ENCODE measurements at regions not wholly inside any gene's neighbourhood (a gene's known extent, or its start where the extent isn't known, plus 50 kb on each side); places are given as distances from the start of the nearest gene placed in this dataset.

- no peaks in the 10 kb centered on the region for H3K36me3 ChIP-seq (ENCODE audit: insufficient read depth, low read length)
These were observed 203.3 kb downstream of the EN1 start for GRCh38 chr2:118644190-118644589.

GRCh38 chr2:118643294-118643693 lies 204.2 kb downstream of the EN1 start:
- POLR2A ChIA-PET: no interaction called here
- Mint-ChIP-seq H3K4me3 (no peak overlapping the region), H3K36me3 (no peaks in the 10 kb centered on the region), H3K27ac (no peak overlapping the region), H3K9me3 (peaks cover 0 to 2% (median 0%) of the 10 kb centered on the region in 5 donors), H3K4me1 (no peaks in the 10 kb centered on the region), H3K27me3 (peaks cover 0 to 2% of the 10 kb centered on the region in 2 donors)
- Histone ChIP-seq H3K27ac (ENCODE audit: low read depth, low read length) (no peak overlapping the region), H3K4me3 (ENCODE audit: low read length) (no peak overlapping the region), H3K9me3 (ENCODE audit: low read length) (no peaks in the 10 kb centered on the region), H3K36me3 (ENCODE audit: insufficient read depth, low read length) (no peaks in the 10 kb centered on the region), H3K27me3 (ENCODE audit: insufficient read depth, low read length, poor library complexity, severe bottlenecking) (no peaks in the 10 kb centered on the region), H3K4me1 (ENCODE audit: insufficient read depth, low read length) (no peaks in the 10 kb centered on the region)
- CTCF ChIA-PET: no interaction called here
- DNase-seq: no peak

More at GRCh38 chr2:118644190-118644589, 203.3 kb downstream of the EN1 start:
- H3K27ac ChIP-seq (ENCODE audit: low read depth, low read length): no peak overlapping the region
- H3K27ac Mint-ChIP-seq: no peak overlapping the region
- DNase-seq: no peak
- no peaks in the 10 kb centered on the region for H3K27me3 ChIP-seq (ENCODE audit: insufficient read depth, low read length, poor library complexity, severe bottlenecking)
- H3K4me3 Mint-ChIP-seq: no peak overlapping the region
- no peaks in the 10 kb centered on the region for H3K9me3 ChIP-seq (ENCODE audit: low read length)
- H3K36me3 Mint-ChIP-seq: no peaks in the 10 kb centered on the region
- H3K4me1 ChIP-seq (ENCODE audit: insufficient read depth, low read length): no peaks in the 10 kb centered on the region
- peaks cover 0 to 3% (median 0%) of the 10 kb centered on the region in 5 donors for H3K9me3 Mint-ChIP-seq
- POLR2A ChIA-PET: no interaction called here
- H3K4me3 ChIP-seq (ENCODE audit: low read length): no peak overlapping the region
- no peaks in the 10 kb centered on the region for H3K4me1 Mint-ChIP-seq
- H3K27me3 Mint-ChIP-seq: peaks cover 0 to 2% of the 10 kb centered on the region in 2 donors
- CTCF ChIA-PET: no interaction called here

- ChIA-PET POLR2A (no interaction called here), CTCF (no interaction called here)
- Mint-ChIP-seq H3K4me3 (no peak overlapping the region), H3K9me3 (peaks cover 0 to 3% (median under 1%) of the 10 kb centered on the region in 5 donors), H3K36me3 (no peaks in the 10 kb centered on the region), H3K27me3 (peaks cover 0 to 2% of the 10 kb centered on the region in 2 donors), H3K27ac (no peak overlapping the region), H3K4me1 (no peaks in the 10 kb centered on the region)
- H3K27me3 ChIP-seq (ENCODE audit: insufficient read depth, low read length, poor library complexity, severe bottlenecking): no peaks in the 10 kb centered on the region
- no peaks in the 10 kb centered on the region for H3K9me3 ChIP-seq (ENCODE audit: low read length)
- H3K4me3 ChIP-seq (ENCODE audit: low read length): no peak overlapping the region
- DNase-seq: no peak
- H3K4me1 ChIP-seq (ENCODE audit: insufficient read depth, low read length): no peaks in the 10 kb centered on the region
- H3K27ac ChIP-seq (ENCODE audit: low read depth, low read length): no peak overlapping the region
- H3K36me3 ChIP-seq (ENCODE audit: insufficient read depth, low read length): no peaks in the 10 kb centered on the region
These were observed 204.9 kb downstream of the EN1 start for GRCh38 chr2:118642501-118642900.

GRCh38 chr2:118641711-118642110 lies 205.7 kb downstream of the EN1 start:
- H3K27me3 ChIP-seq (ENCODE audit: insufficient read depth, low read length, poor library complexity, severe bottlenecking): no peaks in the 10 kb centered on the region
- H3K9me3 Mint-ChIP-seq: peaks cover 0 to 3% (median 2%) of the 10 kb centered on the region in 5 donors
- no peaks in the 10 kb centered on the region for H3K36me3 ChIP-seq (ENCODE audit: insufficient read depth, low read length)
- no peaks in the 10 kb centered on the region for H3K9me3 ChIP-seq (ENCODE audit: low read length)
- H3K27me3 Mint-ChIP-seq: no peaks in the 10 kb centered on the region
- no peaks in the 10 kb centered on the region for H3K36me3 Mint-ChIP-seq
- POLR2A ChIA-PET: no interaction called here
- H3K4me1 Mint-ChIP-seq: no peaks in the 10 kb centered on the region
- H3K4me3 Mint-ChIP-seq: no peak overlapping the region
- H3K4me3 ChIP-seq (ENCODE audit: low read length): no peak overlapping the region
- DNase-seq: no peak
- H3K4me1 ChIP-seq (ENCODE audit: insufficient read depth, low read length): no peaks in the 10 kb centered on the region
- CTCF ChIA-PET: no interaction called here
- no peak overlapping the region for H3K27ac Mint-ChIP-seq
- H3K27ac ChIP-seq (ENCODE audit: low read depth, low read length): no peak overlapping the region

GRCh38 chr2:118639371-118639770 lies 208.1 kb downstream of the EN1 start:
- no peaks in the 10 kb centered on the region for H3K9me3 ChIP-seq (ENCODE audit: low read length)
- no peak overlapping the region for H3K4me3 Mint-ChIP-seq
- CTCF ChIA-PET: no interaction called here
- H3K27me3 Mint-ChIP-seq: no peaks in the 10 kb centered on the region
- H3K27me3 ChIP-seq (ENCODE audit: insufficient read depth, low read length, poor library complexity, severe bottlenecking): no peaks in the 10 kb centered on the region
- H3K4me1 Mint-ChIP-seq: no peaks in the 10 kb centered on the region
- H3K27ac Mint-ChIP-seq: no peak overlapping the region
- no peaks in the 10 kb centered on the region for H3K4me1 ChIP-seq (ENCODE audit: insufficient read depth, low read length)
- no peaks in the 10 kb centered on the region for H3K36me3 ChIP-seq (ENCODE audit: insufficient read depth, low read length)
- H3K36me3 Mint-ChIP-seq: no peaks in the 10 kb centered on the region
- H3K4me3 ChIP-seq (ENCODE audit: low read length): no peak overlapping the region
- peaks cover 0 to 7% (median 2%) of the 10 kb centered on the region in 5 donors for H3K9me3 Mint-ChIP-seq
- POLR2A ChIA-PET: no interaction called here
- H3K27ac ChIP-seq (ENCODE audit: low read depth, low read length): no peak overlapping the region
- no peak for DNase-seq

GRCh38 chr2:118638453-118638852 lies 209.0 kb downstream of the EN1 start:
- POLR2A ChIA-PET: no interaction called here
- no peaks in the 10 kb centered on the region for H3K4me1 Mint-ChIP-seq
- H3K36me3 Mint-ChIP-seq: no peaks in the 10 kb centered on the region
- peaks cover 0 to 2% of the 10 kb centered on the region in 2 donors for H3K27me3 Mint-ChIP-seq
- H3K27ac Mint-ChIP-seq: no peak overlapping the region
- Histone ChIP-seq H3K9me3 (ENCODE audit: low read length) (no peaks in the 10 kb centered on the region), H3K27me3 (ENCODE audit: insufficient read depth, low read length, poor library complexity, severe bottlenecking) (no peaks in the 10 kb centered on the region), H3K4me1 (ENCODE audit: insufficient read depth, low read length) (no peaks in the 10 kb centered on the region), H3K4me3 (ENCODE audit: low read length) (no peak overlapping the region), H3K27ac (ENCODE audit: low read depth, low read length) (no peak overlapping the region), H3K36me3 (ENCODE audit: insufficient read depth, low read length) (no peaks in the 10 kb centered on the region)
- no peak for DNase-seq
- peaks cover 0 to 7% (median 2%) of the 10 kb centered on the region in 5 donors for H3K9me3 Mint-ChIP-seq
- no peak overlapping the region for H3K4me3 Mint-ChIP-seq
- CTCF ChIA-PET: no interaction called here

GRCh38 chr2:118635891-118636290 lies 211.6 kb downstream of the EN1 start:
- peaks cover 0 to 10% (median 2%) of the 10 kb centered on the region in 5 donors for H3K9me3 Mint-ChIP-seq
- no peak overlapping the region for H3K27ac ChIP-seq (ENCODE audit: low read depth, low read length)
- no peaks in the 10 kb centered on the region for H3K27me3 ChIP-seq (ENCODE audit: insufficient read depth, low read length, poor library complexity, severe bottlenecking)
- no peak overlapping the region for H3K4me3 ChIP-seq (ENCODE audit: low read length)
- no peaks in the 10 kb centered on the region for H3K36me3 ChIP-seq (ENCODE audit: insufficient read depth, low read length)
- no peaks in the 10 kb centered on the region for H3K36me3 Mint-ChIP-seq
- no peaks in the 10 kb centered on the region for H3K4me1 Mint-ChIP-seq
- H3K4me3 Mint-ChIP-seq: no peak overlapping the region
- no peak for DNase-seq
- no peaks in the 10 kb centered on the region for H3K9me3 ChIP-seq (ENCODE audit: low read length)
- POLR2A ChIA-PET: no interaction called here
- H3K4me1 ChIP-seq (ENCODE audit: insufficient read depth, low read length): no peaks in the 10 kb centered on the region
- H3K27ac Mint-ChIP-seq: no peak overlapping the region
- CTCF ChIA-PET: no interaction called here
- peaks cover 0 to 5% of the 10 kb centered on the region in 2 donors for H3K27me3 Mint-ChIP-seq

- Mint-ChIP-seq H3K9me3 (peaks cover 0 to 10% (median 2%) of the 10 kb centered on the region in 5 donors), H3K36me3 (no peaks in the 10 kb centered on the region), H3K27ac (no peak overlapping the region), H3K27me3 (peaks cover 0 to 7% of the 10 kb centered on the region in 2 donors), H3K4me3 (no peak overlapping the region), H3K4me1 (no peaks in the 10 kb centered on the region)
- CTCF ChIA-PET: no interaction called here
- no peaks in the 10 kb centered on the region for H3K4me1 ChIP-seq (ENCODE audit: insufficient read depth, low read length)
- H3K36me3 ChIP-seq (ENCODE audit: insufficient read depth, low read length): no peaks in the 10 kb centered on the region
- no peaks in the 10 kb centered on the region for H3K27me3 ChIP-seq (ENCODE audit: insufficient read depth, low read length, poor library complexity, severe bottlenecking)
- H3K4me3 ChIP-seq (ENCODE audit: low read length): no peak overlapping the region
- H3K27ac ChIP-seq (ENCODE audit: low read depth, low read length): no peak overlapping the region
- POLR2A ChIA-PET: no interaction called here
- no peaks in the 10 kb centered on the region for H3K9me3 ChIP-seq (ENCODE audit: low read length)
- DNase-seq: no peak
These were observed 212.6 kb downstream of the EN1 start for GRCh38 chr2:118634876-118635275.
